WTC11 (cell line): ENCODE measurements at regions not wholly inside any gene's neighbourhood (a gene's known extent, or its start where the extent isn't known, plus 50 kb on each side); places are given as distances from the start of the nearest gene placed in this dataset.

Source experiments
- NFYB ChIP-seq: sonication (generic); formaldehyde crosslinking; conservative IDR thresholded peaks from 2 replicates; pipeline ENCODE4 v1.8.0; 2022; ENCODE audit warnings: low read depth, missing genetic modification reagents
- SP1 ChIP-seq: sonication (generic); formaldehyde crosslinking; conservative IDR thresholded peaks from 2 replicates; pipeline ENCODE4 v1.8.1; 2022; ENCODE audit warnings: missing genetic modification reagents
- TEAD4 ChIP-seq: sonication (generic); formaldehyde crosslinking; IDR thresholded peaks from 2 replicates; pipeline ENCODE4 v1.8.0; 2022; ENCODE audit warnings: mild to moderate bottlenecking, missing genetic modification reagents
- TF ChIP-seq, protein P1 (sequence below): sonication (generic); formaldehyde crosslinking; IDR thresholded peaks from 2 replicates; pipeline ENCODE4 v1.8.0; 2022; ENCODE audit warnings: mild to moderate bottlenecking, missing genetic modification reagents

DNA sequence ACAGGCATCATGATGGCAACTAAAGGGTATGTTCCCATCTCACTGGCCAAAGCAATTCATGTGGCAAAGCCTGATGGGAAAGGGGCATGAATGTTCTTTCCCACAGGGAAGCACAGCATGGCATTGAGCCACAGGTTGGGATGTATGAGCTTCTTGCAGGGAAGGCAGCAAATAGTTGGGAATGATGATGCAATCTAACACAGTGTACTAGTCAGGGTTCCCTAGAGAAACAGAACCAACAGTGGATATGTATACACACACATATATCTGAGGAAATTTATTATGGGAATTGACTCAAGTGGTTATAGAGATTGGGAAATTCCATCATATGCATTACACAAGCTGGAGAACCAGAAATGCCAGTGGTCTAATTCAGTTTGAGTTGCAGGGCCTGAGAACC lies 253.6 kb upstream of the NPVF start:
- TF ChIP-seq NFYB (CRISPR knock-in tag) (no peak), SP1 (CRISPR knock-in tag) (no peak), TEAD4 (no peak)
- TF ChIP-seq, protein P1, sequence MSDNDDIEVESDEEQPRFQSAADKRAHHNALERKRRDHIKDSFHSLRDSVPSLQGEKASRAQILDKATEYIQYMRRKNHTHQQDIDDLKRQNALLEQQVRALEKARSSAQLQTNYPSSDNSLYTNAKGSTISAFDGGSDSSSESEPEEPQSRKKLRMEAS (CRISPR knock-in tag) = no peak
